HG02759 (cell line): ENCODE measurements at regions not wholly inside any gene's neighbourhood (a gene's known extent, or its start where the extent isn't known, plus 50 kb on each side); places are given as distances from the start of the nearest gene placed in this dataset.

Experiments
- ATAC-seq: cut with Tn5 transposase; IDR thresholded peaks from one replicate; pipeline ENCODE4 v1.9.1; 2021; ENCODE audit warnings: mild to moderate bottlenecking, moderate library complexity; ENCODE audit not compliant: unreplicated experiment

GRCh38 chr5:2303431-2304100 lies 420.8 kb upstream of the IRX4 start:
- ATAC-seq, result no peak

- ATAC-seq, result no peak
Observed at GRCh38 chr5:2302169-2302568, 419.4 kb upstream of the IRX4 start.

- no peak for ATAC-seq
Observed at GRCh38 chr5:2300861-2301574, 418.3 kb upstream of the IRX4 start.

- ATAC-seq, result no peak
Observed at GRCh38 chr5:2300421-2300820, 417.7 kb upstream of the IRX4 start.

GRCh38 chr5:2299388-2300220 lies 416.9 kb upstream of the IRX4 start:
- no peak for ATAC-seq

- ATAC-seq, result no peak
Observed at GRCh38 chr5:2298781-2299180, 416.1 kb upstream of the IRX4 start.

GRCh38 chr5:2297991-2298390 lies 415.3 kb upstream of the IRX4 start:
- no peak for ATAC-seq

GRCh38 chr5:2295476-2295875 lies 412.8 kb upstream of the IRX4 start:
- no peak for ATAC-seq

GRCh38 chr5:2293906-2294305 lies 411.2 kb upstream of the IRX4 start:
- no peak for ATAC-seq

GRCh38 chr5:2291146-2291840 lies 408.6 kb upstream of the IRX4 start:
- no peak for ATAC-seq

GRCh38 chr5:2289380-2289779 lies 406.7 kb upstream of the IRX4 start:
- ATAC-seq, result no peak

GRCh38 chr5:2288968-2289367 lies 406.2 kb upstream of the IRX4 start:
- no peak for ATAC-seq

- no peak for ATAC-seq
Observed at GRCh38 chr5:2288466-2288865, 405.7 kb upstream of the IRX4 start.

GRCh38 chr5:2286250-2286649 lies 403.5 kb upstream of the IRX4 start:
- no peak for ATAC-seq

GRCh38 chr5:2284678-2285077 lies 402.0 kb upstream of the IRX4 start:
- ATAC-seq, result no peak

- no peak for ATAC-seq
Observed at GRCh38 chr5:2283481-2284045, 400.8 kb upstream of the IRX4 start.

GRCh38 chr5:2282893-2283292 lies 400.2 kb upstream of the IRX4 start:
- no peak for ATAC-seq

GRCh38 chr5:2282034-2282690 lies 399.4 kb upstream of the IRX4 start:
- no peak for ATAC-seq

GRCh38 chr5:2281446-2281845 lies 398.7 kb upstream of the IRX4 start:
- no peak for ATAC-seq

GRCh38 chr5:2280318-2280717 lies 397.6 kb upstream of the IRX4 start:
- no peak for ATAC-seq
